Progenitor cell of endocrine pancreas (in vitro differentiated cells): ENCODE measurements at regions not wholly inside any gene's neighbourhood (a gene's known extent, or its start where the extent isn't known, plus 50 kb on each side); places are given as distances from the start of the nearest gene placed in this dataset.

Source experiments
- DNase-seq: peaks from one replicate; pipeline ENCODE4 v3.0.0; 2021; ENCODE audit warnings: low spot score; ENCODE audit not compliant: unreplicated experiment
- H3K27ac Mint-ChIP-seq: 2 replicates; pipeline ENCODE4 v1.8.0; 2021; ENCODE audit warnings: mild to moderate bottlenecking, moderate library complexity, mixed read lengths
- H3K27me3 Mint-ChIP-seq: 2 replicates; pipeline ENCODE4 v1.8.0; 2021; ENCODE audit warnings: mixed read lengths
- H3K36me3 Mint-ChIP-seq: 2 replicates; pipeline ENCODE4 v1.8.0; 2022; ENCODE audit warnings: mixed read lengths; ENCODE audit not compliant: insufficient read depth
- H3K4me1 Mint-ChIP-seq: 2 replicates; pipeline ENCODE4 v1.8.0; 2021; ENCODE audit warnings: low read depth, mixed read lengths
- H3K4me3 Mint-ChIP-seq: 2 replicates; pipeline ENCODE4 v1.8.0; 2021; ENCODE audit warnings: low read depth, mild to moderate bottlenecking, moderate library complexity, mixed read lengths
- H3K9me3 Mint-ChIP-seq: 2 replicates; pipeline ENCODE4 v1.8.0; 2021; ENCODE audit warnings: low read depth, mixed read lengths
- TF ChIP-seq, protein P1 (sequence below): fragments of 200-600 bp; sonication (generic); IDR thresholded peaks from one replicate; pipeline ENCODE4 v1.5.0; 2021; ENCODE audit warnings: antibody characterized with exemption, mild to moderate bottlenecking; ENCODE audit not compliant: unreplicated experiment

DNA sequence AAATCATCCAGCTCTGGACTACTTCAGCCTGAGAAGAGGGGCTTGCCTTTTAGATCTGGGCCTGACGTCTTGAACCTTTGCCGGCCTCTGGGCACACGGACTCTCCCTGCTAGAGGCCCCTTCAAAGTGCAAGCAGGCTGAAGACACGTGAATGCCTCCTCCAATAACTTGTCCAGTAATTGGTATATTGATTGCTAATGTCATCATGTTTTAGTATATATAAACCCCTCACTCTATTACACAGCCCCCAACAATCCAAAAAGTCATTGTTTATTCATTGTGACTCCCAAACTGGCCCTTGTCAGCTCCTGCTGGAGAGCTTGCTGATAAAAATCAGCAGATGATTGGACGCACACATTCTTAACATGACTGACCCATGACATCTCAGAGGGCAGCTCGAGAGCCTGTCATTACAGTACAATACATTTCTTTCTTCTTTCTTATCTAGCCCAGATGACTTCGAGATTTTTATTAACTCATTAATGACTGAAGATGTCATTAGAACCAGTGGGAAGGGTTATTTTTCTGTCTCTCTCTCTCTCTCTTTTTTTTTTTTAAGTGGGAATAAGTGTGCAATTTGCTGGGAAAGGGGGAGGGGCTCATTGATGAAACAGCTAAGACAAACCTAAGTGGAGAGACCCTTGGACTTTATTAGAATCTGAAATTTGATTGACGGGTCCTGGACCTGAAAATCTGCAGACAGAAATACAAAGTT, 65.5 kb upstream of the NR2F2 start:
- Mint-ChIP-seq H3K27ac (peak overlapping the region; percentile 75), H3K4me1 (peaks cover 49% of the 10 kb centered on the region), H3K4me3 (no peak overlapping the region), H3K36me3 (no peaks in the 10 kb centered on the region), H3K27me3 (no peaks in the 10 kb centered on the region), H3K9me3 (peaks cover 4% of the 10 kb centered on the region)
- TF ChIP-seq, protein P1, sequence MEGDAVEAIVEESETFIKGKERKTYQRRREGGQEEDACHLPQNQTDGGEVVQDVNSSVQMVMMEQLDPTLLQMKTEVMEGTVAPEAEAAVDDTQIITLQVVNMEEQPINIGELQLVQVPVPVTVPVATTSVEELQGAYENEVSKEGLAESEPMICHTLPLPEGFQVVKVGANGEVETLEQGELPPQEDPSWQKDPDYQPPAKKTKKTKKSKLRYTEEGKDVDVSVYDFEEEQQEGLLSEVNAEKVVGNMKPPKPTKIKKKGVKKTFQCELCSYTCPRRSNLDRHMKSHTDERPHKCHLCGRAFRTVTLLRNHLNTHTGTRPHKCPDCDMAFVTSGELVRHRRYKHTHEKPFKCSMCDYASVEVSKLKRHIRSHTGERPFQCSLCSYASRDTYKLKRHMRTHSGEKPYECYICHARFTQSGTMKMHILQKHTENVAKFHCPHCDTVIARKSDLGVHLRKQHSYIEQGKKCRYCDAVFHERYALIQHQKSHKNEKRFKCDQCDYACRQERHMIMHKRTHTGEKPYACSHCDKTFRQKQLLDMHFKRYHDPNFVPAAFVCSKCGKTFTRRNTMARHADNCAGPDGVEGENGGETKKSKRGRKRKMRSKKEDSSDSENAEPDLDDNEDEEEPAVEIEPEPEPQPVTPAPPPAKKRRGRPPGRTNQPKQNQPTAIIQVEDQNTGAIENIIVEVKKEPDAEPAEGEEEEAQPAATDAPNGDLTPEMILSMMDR, result no peak
- DNase-seq, result no peak

- no peak overlapping the region for H3K4me3 Mint-ChIP-seq
- no peak for DNase-seq
- no peaks in the 10 kb centered on the region for H3K27me3 Mint-ChIP-seq
- peaks cover 39% of the 10 kb centered on the region for H3K4me1 Mint-ChIP-seq
- peaks cover 4% of the 10 kb centered on the region for H3K9me3 Mint-ChIP-seq
- H3K36me3 Mint-ChIP-seq, result no peaks in the 10 kb centered on the region
- TF ChIP-seq, protein P1, result no peak
- H3K27ac Mint-ChIP-seq, result no peak overlapping the region
Measured at GRCh38 chr15:96266456-96266855, 64.0 kb upstream of the NR2F2 start.

- H3K36me3 Mint-ChIP-seq, result no peaks in the 10 kb centered on the region
- peaks cover 30% of the 10 kb centered on the region for H3K4me1 Mint-ChIP-seq
- no peaks in the 10 kb centered on the region for H3K27me3 Mint-ChIP-seq
- DNase-seq, result no peak
- no peak overlapping the region for H3K27ac Mint-ChIP-seq
- H3K4me3 Mint-ChIP-seq, result no peak overlapping the region
- TF ChIP-seq, protein P1, result no peak
- H3K9me3 Mint-ChIP-seq, result peaks cover 4% of the 10 kb centered on the region
Measured at GRCh38 chr15:96267463-96267862, 63.0 kb upstream of the NR2F2 start.

DNA sequence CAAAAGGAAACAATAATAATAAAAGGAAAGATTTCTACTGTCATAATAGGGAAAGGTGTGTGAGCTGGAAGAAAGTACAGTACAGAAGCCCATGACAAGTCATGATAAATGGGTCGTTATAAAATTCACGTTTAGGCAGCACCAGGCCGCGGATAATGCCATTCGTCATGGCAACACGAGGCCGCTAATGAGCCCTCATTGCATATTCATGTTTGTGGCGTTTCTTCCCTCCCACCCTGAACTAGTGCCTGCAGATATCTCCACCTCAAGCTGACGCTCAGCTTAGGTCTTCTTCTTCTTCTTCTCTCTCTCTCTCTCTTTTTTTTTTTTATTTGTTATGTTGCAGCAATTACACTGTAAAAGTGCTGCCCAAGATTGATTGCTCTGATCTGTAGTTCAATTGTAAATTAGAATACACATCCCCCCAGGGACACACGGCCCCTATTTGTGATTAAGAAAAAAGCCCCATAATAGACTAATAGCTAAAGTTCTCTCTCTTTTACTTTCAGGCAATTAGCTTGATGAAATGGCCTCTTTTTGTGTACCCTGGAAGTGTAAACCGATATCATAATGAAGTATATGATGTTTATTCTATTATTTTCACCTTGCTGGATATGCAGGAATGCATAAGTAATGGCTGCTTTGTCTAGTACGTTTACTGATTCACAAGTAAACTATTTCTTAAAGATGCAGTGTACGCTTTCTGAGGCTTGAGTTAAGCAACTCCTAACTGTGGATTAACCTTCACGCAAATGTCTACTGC, 61.9 kb upstream of the NR2F2 start:
- H3K36me3 Mint-ChIP-seq, result no peaks in the 10 kb centered on the region
- peaks cover 4% of the 10 kb centered on the region for H3K9me3 Mint-ChIP-seq
- no peak for DNase-seq
- H3K4me3 Mint-ChIP-seq, result no peak overlapping the region
- H3K4me1 Mint-ChIP-seq, result peaks cover 25% of the 10 kb centered on the region
- no peaks in the 10 kb centered on the region for H3K27me3 Mint-ChIP-seq
- peak overlapping the region; percentile 78 for H3K27ac Mint-ChIP-seq
- TF ChIP-seq, protein P1, result no peak

GRCh38 chr15:96270581-96271172, 59.8 kb upstream of the NR2F2 start:
- Mint-ChIP-seq H3K27me3 (no peaks in the 10 kb centered on the region), H3K4me3 (no peak overlapping the region), H3K36me3 (no peaks in the 10 kb centered on the region), H3K9me3 (peaks cover 4% of the 10 kb centered on the region), H3K27ac (no peak overlapping the region), H3K4me1 (peaks cover 6% of the 10 kb centered on the region)
- TF ChIP-seq, protein P1, result no peak
- no peak for DNase-seq
